Cardiac fibroblast (primary cell): ENCODE measurements at regions not wholly inside any gene's neighbourhood (a gene's known extent, or its start where the extent isn't known, plus 50 kb on each side); places are given as distances from the start of the nearest gene placed in this dataset.

Source experiments
- DNase-seq, 2 donors: peaks; one replicate each; pipeline versions ENCODE4 v3.0.0 to v3.0.0-alpha.2; 2010; ENCODE audit warnings: low read depth in 2 of 2
- H3K4me3 ChIP-seq, 2 donors: replicated peaks in 1 of 2; 1 replicate in 1 of 2; 2 replicates in 1 of 2; pipeline ENCODE4 v1.5.1; 2011; ENCODE audit warnings: low read depth in 2 of 2, low read length in 2 of 2, mild to moderate bottlenecking in 2 of 2, moderate library complexity in 1 of 2
- TF ChIP-seq, protein P1 (sequence below): IDR thresholded peaks from one replicate; pipeline ENCODE4 v1.5.1; 2011; ENCODE audit warnings: low read depth, mild to moderate bottlenecking, low read length, inconsistent platforms

DNA sequence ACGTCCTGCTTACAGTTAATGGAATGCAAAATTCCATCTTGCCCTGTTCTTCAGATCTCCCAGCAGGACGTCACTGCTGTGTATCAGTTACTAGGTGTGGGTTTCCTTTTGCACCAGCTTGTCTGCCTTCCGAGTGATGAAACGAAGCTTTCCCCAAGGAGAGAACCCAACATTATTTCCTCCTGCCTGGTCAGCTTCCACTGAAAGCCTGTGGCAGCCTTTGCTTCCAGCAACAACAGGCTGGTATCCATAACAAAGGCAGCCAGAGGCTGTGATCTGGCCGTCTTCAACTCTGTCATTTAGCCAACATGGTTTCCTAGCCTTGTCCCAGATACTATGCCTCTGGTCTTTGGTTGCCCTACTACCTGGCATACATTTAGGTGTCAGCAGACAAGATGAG, 78.9 kb upstream of the HEY2 start:
- TF ChIP-seq, protein P1, sequence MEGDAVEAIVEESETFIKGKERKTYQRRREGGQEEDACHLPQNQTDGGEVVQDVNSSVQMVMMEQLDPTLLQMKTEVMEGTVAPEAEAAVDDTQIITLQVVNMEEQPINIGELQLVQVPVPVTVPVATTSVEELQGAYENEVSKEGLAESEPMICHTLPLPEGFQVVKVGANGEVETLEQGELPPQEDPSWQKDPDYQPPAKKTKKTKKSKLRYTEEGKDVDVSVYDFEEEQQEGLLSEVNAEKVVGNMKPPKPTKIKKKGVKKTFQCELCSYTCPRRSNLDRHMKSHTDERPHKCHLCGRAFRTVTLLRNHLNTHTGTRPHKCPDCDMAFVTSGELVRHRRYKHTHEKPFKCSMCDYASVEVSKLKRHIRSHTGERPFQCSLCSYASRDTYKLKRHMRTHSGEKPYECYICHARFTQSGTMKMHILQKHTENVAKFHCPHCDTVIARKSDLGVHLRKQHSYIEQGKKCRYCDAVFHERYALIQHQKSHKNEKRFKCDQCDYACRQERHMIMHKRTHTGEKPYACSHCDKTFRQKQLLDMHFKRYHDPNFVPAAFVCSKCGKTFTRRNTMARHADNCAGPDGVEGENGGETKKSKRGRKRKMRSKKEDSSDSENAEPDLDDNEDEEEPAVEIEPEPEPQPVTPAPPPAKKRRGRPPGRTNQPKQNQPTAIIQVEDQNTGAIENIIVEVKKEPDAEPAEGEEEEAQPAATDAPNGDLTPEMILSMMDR = no peak
- no peak for DNase-seq
- H3K4me3 ChIP-seq = no peak overlapping the region

DNA sequence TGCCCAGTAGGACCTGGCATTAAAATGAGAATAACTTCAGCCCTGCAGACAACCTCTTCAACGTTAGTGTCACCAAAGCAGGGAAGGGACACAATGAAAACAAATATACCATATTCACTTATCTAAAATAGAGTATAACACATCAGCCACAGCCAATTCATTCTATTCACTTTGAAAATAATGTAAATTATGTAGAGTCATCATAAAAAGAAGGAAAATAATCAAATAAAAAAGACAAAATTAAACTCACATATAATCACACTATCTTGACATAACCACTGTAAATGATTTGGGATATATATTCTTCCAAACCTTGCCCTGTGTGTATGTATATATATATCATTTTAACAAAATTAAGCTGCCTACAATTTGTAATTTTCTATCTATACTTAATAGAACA, 78.1 kb upstream of the HEY2 start:
- TF ChIP-seq, protein P1 = no peak
- no peak overlapping the region for H3K4me3 ChIP-seq
- no peak for DNase-seq

DNA sequence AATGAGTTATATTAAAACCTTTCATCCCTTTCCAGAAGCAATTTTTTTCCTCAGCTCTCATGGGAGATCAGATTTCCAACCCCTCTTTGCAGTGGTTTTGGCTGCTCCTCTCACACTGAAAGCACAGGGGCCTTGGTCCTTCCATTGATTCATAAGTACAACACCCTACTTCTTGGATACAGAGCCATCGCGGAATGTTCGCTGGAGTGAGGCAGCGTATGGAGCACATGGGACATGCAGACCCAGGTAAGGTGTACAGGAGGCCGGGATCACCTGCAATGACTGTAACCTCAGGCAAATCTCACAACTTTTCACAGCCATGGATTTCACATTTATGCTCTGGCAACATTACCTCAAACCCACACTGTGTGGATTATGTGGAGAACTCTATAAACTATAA, 75.2 kb upstream of the HEY2 start:
- TF ChIP-seq, protein P1 = no peak
- no peak for DNase-seq
- H3K4me3 ChIP-seq = no peak overlapping the region

DNA sequence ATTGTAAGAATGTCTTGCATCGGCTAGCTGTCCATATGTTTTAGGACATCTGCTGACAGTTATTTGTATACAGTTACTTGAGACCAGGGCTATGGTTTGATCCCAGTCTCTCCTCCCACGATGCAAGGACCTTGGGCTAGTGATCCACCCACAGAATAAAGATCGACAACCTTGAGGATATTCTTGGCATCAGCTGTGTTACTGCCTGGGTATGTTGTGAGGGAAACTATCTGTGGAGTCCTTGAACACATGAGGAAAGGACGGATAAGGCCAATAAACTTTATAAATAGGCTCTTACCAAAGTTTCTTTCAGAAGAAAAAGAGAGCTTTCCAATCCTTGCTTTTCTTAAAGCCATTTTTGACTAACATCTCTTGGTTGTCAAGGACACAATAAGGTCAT, 70.8 kb upstream of the HEY2 start:
- TF ChIP-seq, protein P1 = no peak
- H3K4me3 ChIP-seq = no peak overlapping the region
- no peak for DNase-seq

DNA sequence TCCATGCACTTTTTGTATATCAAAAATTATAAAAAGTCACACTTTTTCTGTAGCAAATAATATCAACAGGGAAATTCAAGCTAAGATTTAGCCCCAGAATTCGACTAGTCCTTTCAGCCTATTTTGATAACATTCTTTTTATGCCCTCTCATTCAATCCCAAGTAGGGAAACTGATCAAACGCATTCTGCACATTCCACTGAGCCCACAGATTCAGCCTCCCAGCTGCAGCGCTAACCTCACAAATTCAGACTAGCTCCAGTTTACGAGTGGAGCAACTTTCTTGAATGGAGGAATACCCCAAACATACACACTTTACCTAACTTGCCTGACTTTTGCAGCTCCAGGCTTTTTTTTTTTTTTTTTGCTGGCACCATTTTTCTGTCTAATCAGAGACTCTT, 70.3 kb upstream of the HEY2 start:
- TF ChIP-seq, protein P1 = no peak
- H3K4me3 ChIP-seq = no peak overlapping the region
- DNase-seq = no peak

DNA sequence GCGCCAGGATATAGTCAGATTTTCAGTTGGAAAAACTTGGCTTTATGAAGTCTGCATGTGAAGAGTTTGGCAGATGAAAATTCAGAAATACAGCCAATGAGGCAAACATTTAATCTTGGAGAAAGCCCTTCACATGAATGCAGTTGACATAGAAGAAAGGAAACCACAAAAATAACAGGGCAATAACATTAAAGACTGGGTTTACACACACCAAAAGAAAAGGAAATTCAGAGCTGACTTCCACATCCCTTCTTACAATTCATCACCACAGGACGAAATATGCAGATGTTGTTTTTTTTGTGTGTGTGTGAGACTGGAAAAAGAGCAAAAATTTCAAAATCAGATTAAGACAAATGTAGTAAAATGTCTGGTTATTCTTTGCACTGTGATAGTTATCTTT, 69.8 kb upstream of the HEY2 start:
- TF ChIP-seq, protein P1 = no peak
- H3K4me3 ChIP-seq = no peak overlapping the region
- DNase-seq = no peak

DNA sequence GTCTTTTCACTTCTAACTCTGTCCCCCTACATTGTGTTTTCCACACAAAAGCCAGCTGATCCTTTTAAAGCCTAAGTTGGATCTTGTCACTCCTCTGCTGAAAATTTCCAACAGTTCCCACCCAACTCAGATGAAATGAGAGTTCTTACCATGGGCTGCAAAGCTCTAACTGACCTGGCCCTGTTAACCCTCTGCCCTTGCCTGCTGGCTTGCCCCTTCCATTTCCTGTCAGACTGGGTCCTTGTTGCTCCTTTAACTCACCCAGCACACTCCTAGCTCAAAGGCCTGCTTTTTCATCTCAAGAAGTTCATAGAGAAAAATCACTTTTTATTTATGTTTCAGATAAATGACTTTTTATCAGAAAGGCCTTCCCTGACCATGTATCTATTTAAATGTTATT, 66.5 kb upstream of the HEY2 start:
- H3K4me3 ChIP-seq = no peak overlapping the region
- DNase-seq = no peak
- TF ChIP-seq, protein P1 = no peak
